ENCODE measurements at regions not wholly inside any gene's neighbourhood (a gene's known extent, or its start where the extent isn't known, plus 50 kb on each side); places are given as distances from the start of the nearest gene placed in this dataset.

DNA sequence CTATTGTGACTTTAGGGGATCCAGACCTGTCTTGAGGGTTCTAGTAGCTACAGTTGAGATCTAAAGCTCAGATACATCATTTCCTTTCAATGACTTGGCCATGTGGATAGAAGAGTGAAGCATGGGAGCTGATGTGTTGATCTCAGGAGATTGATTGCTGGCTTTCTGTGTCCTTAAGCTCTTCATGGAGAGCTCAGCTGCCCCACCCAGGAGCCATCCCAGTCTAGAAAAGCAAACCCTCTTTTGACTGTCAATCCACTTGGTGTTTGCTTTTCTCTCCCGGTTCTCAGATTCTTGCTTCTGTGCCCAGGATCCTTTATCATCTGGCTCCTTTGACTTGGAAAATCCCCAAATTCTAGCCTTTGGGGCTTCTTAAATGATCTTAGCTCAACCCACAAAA, 87.2 kb downstream of the ATP1A1 start:
- DNase-seq (ENCODE audit: low read depth, low spot score) = no peak
- H3K4me1 ChIP-seq (ENCODE audit: control insufficient read depth, extremely low read depth, insufficient read depth, low read length) = no peaks in the 10 kb centered on the region
- ChIA-PET POLR2A (no interaction called here), CTCF (interaction anchor here (1.3 kb wide), 2 partner anchors 25 to 321 kb away, joined by 4 to 5 read pairs; no protein-coding TSS in a partner anchor)
- H3K36me3 ChIP-seq (ENCODE audit: control insufficient read depth in 2 of 2, extremely low read depth in 1 of 2, insufficient read depth in 2 of 2, low read length in 2 of 2) = no peaks in the 10 kb centered on the region
- peaks cover 0 to 4% of the 10 kb centered on the region in 2 experiments for H3K27me3 ChIP-seq (ENCODE audit: control insufficient read depth in 2 of 2, insufficient read depth in 2 of 2, low read length in 2 of 2)
- H3K4me3 ChIP-seq (replicated peaks in 1 of 3; ENCODE audit: insufficient read depth in 1 of 3, low read depth in 1 of 3, low read length in 3 of 3) = no peak overlapping the region
- dilution Hi-C loops (cut with MboI; ENCODE audit: extremely low pct_ligation_motif_present, low sequenced_read_pairs) (no loop called here), intact Hi-C loops (cut with micrococcal nuclease) (no loop called here)
- H3K4me2 ChIP-seq (ENCODE audit: insufficient read depth, low read length) = no peak overlapping the region
- no peak overlapping the region for H2AFZ ChIP-seq (ENCODE audit: low read depth, low read length)
- no peak for FAIRE-seq
- no peak overlapping the region for H3K9ac ChIP-seq (replicated peaks; ENCODE audit: extremely low read depth, insufficient read depth, low read length)
- no peaks in the 10 kb centered on the region for H4K20me1 ChIP-seq (replicated peaks; ENCODE audit: control insufficient read depth, extremely low read depth, insufficient read depth, low read length)
- no TSS peak for BruUV-seq (replicated peaks)
- H3K9me3 ChIP-seq (replicated peaks; ENCODE audit: control insufficient read depth, insufficient read depth, low read length) = no peaks in the 10 kb centered on the region
- H3K27ac ChIP-seq (ENCODE audit: insufficient read depth, low read depth, low read length) = no peak overlapping the region
- H3K9me1 ChIP-seq (replicated peaks; ENCODE audit: control insufficient read depth, extremely low read depth, insufficient read depth, low read length) = no peaks in the 10 kb centered on the region
- TF ChIP-seq GATA2 (IDR thresholded peaks at IDR 0.05; ENCODE audit: insufficient read depth, insufficient read length, low read depth, low read length) (no peak), FOS (IDR thresholded peaks at IDR 0.05; ENCODE audit: borderline replicate concordance, insufficient read depth, low read length) (no peak), POLR2AphosphoS5 (IDR thresholded peaks at IDR 0.05; ENCODE audit: insufficient read depth, low read depth, low read length) (no peak), EZH2 (IDR thresholded peaks at IDR 0.05; ENCODE audit: borderline replicate concordance, low read depth, low read length, severe bottlenecking) (no peak)
- H3K79me2 ChIP-seq (ENCODE audit: control insufficient read depth, insufficient read depth, low read length) = no peaks in the 10 kb centered on the region

DNA sequence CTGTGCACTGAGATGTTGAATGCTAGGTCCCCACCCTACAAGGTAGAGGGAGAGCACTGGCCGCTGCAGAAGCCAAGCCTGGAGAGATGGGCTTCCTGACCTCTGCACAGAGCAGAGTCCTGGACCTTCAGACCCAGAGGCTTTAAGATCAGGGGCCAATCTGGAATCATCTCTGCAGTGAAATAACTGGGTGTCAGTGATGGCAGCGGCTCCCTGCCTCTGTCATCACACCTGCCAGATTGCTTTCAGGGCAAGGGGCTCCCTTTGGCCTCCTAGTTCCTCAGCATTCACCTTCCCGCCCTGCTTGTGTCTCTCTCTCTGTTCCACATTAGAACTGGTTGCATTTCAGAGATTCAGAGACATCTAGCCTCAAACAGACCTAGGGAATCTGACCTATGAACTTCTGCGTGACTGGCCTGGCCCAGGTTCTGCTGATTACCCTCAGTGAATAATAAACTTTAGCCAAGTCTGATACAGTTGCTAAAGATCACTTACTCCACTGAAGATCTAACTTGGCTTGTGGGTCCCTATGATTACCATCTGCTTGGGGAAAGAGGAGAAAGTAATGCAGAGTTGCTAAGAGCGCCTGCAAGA, 87.8 kb downstream of the ATP1A1 start:
- dilution Hi-C loops (cut with MboI; ENCODE audit: extremely low pct_ligation_motif_present, low sequenced_read_pairs) = no loop called here
- Histone ChIP-seq H4K20me1 (replicated peaks; ENCODE audit: control insufficient read depth, extremely low read depth, insufficient read depth, low read length) (no peaks in the 10 kb centered on the region), H3K9me1 (replicated peaks; ENCODE audit: control insufficient read depth, extremely low read depth, insufficient read depth, low read length) (no peaks in the 10 kb centered on the region), H3K27ac (ENCODE audit: insufficient read depth, low read depth, low read length) (no peak overlapping the region), H3K9me3 (replicated peaks; ENCODE audit: control insufficient read depth, insufficient read depth, low read length) (no peaks in the 10 kb centered on the region), H3K27me3 (ENCODE audit: control insufficient read depth in 2 of 2, insufficient read depth in 2 of 2, low read length in 2 of 2) (peaks cover 0 to 4% of the 10 kb centered on the region in 2 experiments), H3K36me3 (ENCODE audit: control insufficient read depth in 2 of 2, extremely low read depth in 1 of 2, insufficient read depth in 2 of 2, low read length in 2 of 2) (no peaks in the 10 kb centered on the region), H3K9ac (replicated peaks; ENCODE audit: extremely low read depth, insufficient read depth, low read length) (no peak overlapping the region), H3K4me1 (ENCODE audit: control insufficient read depth, extremely low read depth, insufficient read depth, low read length) (no peaks in the 10 kb centered on the region), H3K4me3 (replicated peaks in 1 of 3; ENCODE audit: insufficient read depth in 1 of 3, low read depth in 1 of 3, low read length in 3 of 3) (no peak overlapping the region), H2AFZ (ENCODE audit: low read depth, low read length) (no peak overlapping the region), H3K4me2 (ENCODE audit: insufficient read depth, low read length) (no peak overlapping the region), H3K79me2 (ENCODE audit: control insufficient read depth, insufficient read depth, low read length) (no peaks in the 10 kb centered on the region)
- intact Hi-C loops (cut with micrococcal nuclease) = no loop called here
- POLR2A ChIA-PET = no interaction called here
- FAIRE-seq (no peak), DNase-seq (ENCODE audit: low read depth, low spot score) (no peak)
- CTCF ChIA-PET = interaction anchor here (1.3 kb wide), 2 partner anchors 25 to 322 kb away, joined by 4 to 5 read pairs; no protein-coding TSS in a partner anchor
- TF ChIP-seq MYC (IDR thresholded peaks at IDR 0.05; ENCODE audit: low read depth, low read length) (no peak), POLR2A (IDR thresholded peaks at IDR 0.05; ENCODE audit: low read depth, low read length) (no peak), FOS (IDR thresholded peaks at IDR 0.05; ENCODE audit: borderline replicate concordance, insufficient read depth, low read length) (no peak), JUN (IDR thresholded peaks at IDR 0.05; ENCODE audit: borderline replicate concordance, insufficient read depth, insufficient read length, low read depth) (no peak), GATA2 (IDR thresholded peaks at IDR 0.05; ENCODE audit: insufficient read depth, insufficient read length, low read depth, low read length) (no peak)
- TF ChIP-seq, protein P1, sequence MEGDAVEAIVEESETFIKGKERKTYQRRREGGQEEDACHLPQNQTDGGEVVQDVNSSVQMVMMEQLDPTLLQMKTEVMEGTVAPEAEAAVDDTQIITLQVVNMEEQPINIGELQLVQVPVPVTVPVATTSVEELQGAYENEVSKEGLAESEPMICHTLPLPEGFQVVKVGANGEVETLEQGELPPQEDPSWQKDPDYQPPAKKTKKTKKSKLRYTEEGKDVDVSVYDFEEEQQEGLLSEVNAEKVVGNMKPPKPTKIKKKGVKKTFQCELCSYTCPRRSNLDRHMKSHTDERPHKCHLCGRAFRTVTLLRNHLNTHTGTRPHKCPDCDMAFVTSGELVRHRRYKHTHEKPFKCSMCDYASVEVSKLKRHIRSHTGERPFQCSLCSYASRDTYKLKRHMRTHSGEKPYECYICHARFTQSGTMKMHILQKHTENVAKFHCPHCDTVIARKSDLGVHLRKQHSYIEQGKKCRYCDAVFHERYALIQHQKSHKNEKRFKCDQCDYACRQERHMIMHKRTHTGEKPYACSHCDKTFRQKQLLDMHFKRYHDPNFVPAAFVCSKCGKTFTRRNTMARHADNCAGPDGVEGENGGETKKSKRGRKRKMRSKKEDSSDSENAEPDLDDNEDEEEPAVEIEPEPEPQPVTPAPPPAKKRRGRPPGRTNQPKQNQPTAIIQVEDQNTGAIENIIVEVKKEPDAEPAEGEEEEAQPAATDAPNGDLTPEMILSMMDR (IDR thresholded peaks at IDR 0.05; ENCODE audit: extremely low read depth in 1 of 2, insufficient read depth in 1 of 2, low read depth in 1 of 2, low read length in 2 of 2) = no peak
- no TSS peak for BruUV-seq (replicated peaks)
